ENCODE measurements at regions not wholly inside any gene's neighbourhood (a gene's known extent, or its start where the extent isn't known, plus 50 kb on each side); places are given as distances from the start of the nearest gene placed in this dataset.

GRCh38 chr6:11633741-11634509, 96.4 kb downstream of the TMEM170B start:
- ATAC-seq = no peak
- Mint-ChIP-seq H3K27ac (no peak overlapping the region), H3K4me1 (no peaks in the 10 kb centered on the region), H3K9me3 (no peaks in the 10 kb centered on the region), H3K36me3 (no peaks in the 10 kb centered on the region), H3K27me3 (peaks cover 0 to 10% (median 5%) of the 10 kb centered on the region in 5 donors), H3K4me3 (no peak overlapping the region)
- POLR2A ChIA-PET = no interaction called here
- DNase-seq = no peak

GRCh38 chr6:11634948-11635347, 97.4 kb downstream of the TMEM170B start:
- H3K4me3 Mint-ChIP-seq = no peak overlapping the region
- H3K27me3 Mint-ChIP-seq = peaks cover 0 to 8% (median 3%) of the 10 kb centered on the region in 5 donors
- no peaks in the 10 kb centered on the region for H3K9me3 Mint-ChIP-seq
- no peaks in the 10 kb centered on the region for H3K4me1 Mint-ChIP-seq
- ATAC-seq (no peak), DNase-seq (no peak)
- H3K27ac Mint-ChIP-seq = no peak overlapping the region
- no peaks in the 10 kb centered on the region for H3K36me3 Mint-ChIP-seq
- POLR2A ChIA-PET = no interaction called here

- peaks cover 0 to 2% (median 0%) of the 10 kb centered on the region in 5 donors for H3K27me3 Mint-ChIP-seq
These were observed 98.6 kb downstream of the TMEM170B start for GRCh38 chr6:11636121-11636520.

GRCh38 chr6:11637266-11637665, 99.7 kb downstream of the TMEM170B start:
- H3K4me1 Mint-ChIP-seq = no peaks in the 10 kb centered on the region
- no peak overlapping the region for H3K4me3 Mint-ChIP-seq
- H3K27me3 Mint-ChIP-seq = peaks cover 0 to 2% (median 0%) of the 10 kb centered on the region in 5 donors
- no peaks in the 10 kb centered on the region for H3K9me3 Mint-ChIP-seq
- no peaks in the 10 kb centered on the region for H3K36me3 Mint-ChIP-seq
- POLR2A ChIA-PET = no interaction called here
- ATAC-seq (no peak), DNase-seq (no peak)
- H3K27ac Mint-ChIP-seq = no peak overlapping the region

More at GRCh38 chr6:11636121-11636520, 98.6 kb downstream of the TMEM170B start:
- DNase-seq (no peak), ATAC-seq (no peak)
- Mint-ChIP-seq H3K4me3 (no peak overlapping the region), H3K36me3 (no peaks in the 10 kb centered on the region), H3K4me1 (no peaks in the 10 kb centered on the region), H3K9me3 (no peaks in the 10 kb centered on the region), H3K27ac (no peak overlapping the region)
- POLR2A ChIA-PET = no interaction called here

GRCh38 chr6:11639376-11640235, 102.1 kb downstream of the TMEM170B start:
- DNase-seq = no peak
- no peaks in the 10 kb centered on the region for H3K36me3 Mint-ChIP-seq
- H3K27me3 Mint-ChIP-seq = peaks cover 0 to 2% (median 0%) of the 10 kb centered on the region in 5 donors
- H3K9me3 Mint-ChIP-seq = no peaks in the 10 kb centered on the region
- no peak overlapping the region for H3K4me3 Mint-ChIP-seq
- ATAC-seq = no peak
- H3K27ac Mint-ChIP-seq = no peak overlapping the region
- no peaks in the 10 kb centered on the region for H3K4me1 Mint-ChIP-seq
- POLR2A ChIA-PET = interaction anchor here (0.7 kb wide), 1 partner anchor 466 kb away, joined by 4 read pairs; no protein-coding TSS in a partner anchor

GRCh38 chr6:11640486-11640885, 102.9 kb downstream of the TMEM170B start:
- Mint-ChIP-seq H3K9me3 (no peaks in the 10 kb centered on the region), H3K36me3 (no peaks in the 10 kb centered on the region), H3K27me3 (peaks cover 0 to 2% (median 0%) of the 10 kb centered on the region in 5 donors), H3K4me1 (no peaks in the 10 kb centered on the region), H3K27ac (no peak overlapping the region), H3K4me3 (no peak overlapping the region)
- POLR2A ChIA-PET = no interaction called here
- no peak for ATAC-seq
- DNase-seq = no peak

GRCh38 chr6:11644071-11644470, 106.5 kb downstream of the TMEM170B start:
- POLR2A ChIA-PET = no interaction called here

GRCh38 chr6:11644601-11645000, 107.1 kb downstream of the TMEM170B start:
- H3K27ac Mint-ChIP-seq = no peak overlapping the region
- ATAC-seq (no peak), DNase-seq (no peak)
- no peaks in the 10 kb centered on the region for H3K4me1 Mint-ChIP-seq
- peaks cover 0 to 11% (median 0%) of the 10 kb centered on the region in 9 donors for H3K9me3 Mint-ChIP-seq
- POLR2A ChIA-PET = no interaction called here
- no peak overlapping the region for H3K4me3 Mint-ChIP-seq
- peaks cover 0 to 2% (median 0%) of the 10 kb centered on the region in 5 donors for H3K27me3 Mint-ChIP-seq
- peaks cover 0 to 7% (median 0%) of the 10 kb centered on the region in 3 donors for H3K36me3 Mint-ChIP-seq

More at GRCh38 chr6:11644071-11644470, 106.5 kb downstream of the TMEM170B start:
- Mint-ChIP-seq H3K9me3 (peaks cover 0 to 11% (median 0%) of the 10 kb centered on the region in 9 donors), H3K27me3 (peaks cover 0 to 2% (median 0%) of the 10 kb centered on the region in 5 donors), H3K4me3 (no peak overlapping the region), H3K4me1 (no peaks in the 10 kb centered on the region), H3K27ac (no peak overlapping the region), H3K36me3 (peaks cover 0 to 7% (median 0%) of the 10 kb centered on the region in 3 donors)
- DNase-seq = no peak
- no peak for ATAC-seq

- no peak overlapping the region for H3K27ac Mint-ChIP-seq
- no peak overlapping the region for H3K4me3 Mint-ChIP-seq
- H3K9me3 Mint-ChIP-seq = peaks cover 0 to 11% (median 0%) of the 10 kb centered on the region in 9 donors
- ATAC-seq (no peak), DNase-seq (no peak)
- H3K27me3 Mint-ChIP-seq = peaks cover 0 to 1% (median 0%) of the 10 kb centered on the region in 5 donors
- POLR2A ChIA-PET = no interaction called here
- no peaks in the 10 kb centered on the region for H3K4me1 Mint-ChIP-seq
- H3K36me3 Mint-ChIP-seq = peaks cover 0 to 7% (median 0%) of the 10 kb centered on the region in 3 donors
These were observed 107.5 kb downstream of the TMEM170B start for GRCh38 chr6:11645016-11645415.

GRCh38 chr6:11648436-11648775, 110.9 kb downstream of the TMEM170B start:
- ATAC-seq = no peak

GRCh38 chr6:11648889-11649288, 111.3 kb downstream of the TMEM170B start:
- Mint-ChIP-seq H3K4me3 (no peak overlapping the region), H3K4me1 (peaks cover 0 to 6% (median under 1%) of the 10 kb centered on the region in 4 donors), H3K36me3 (peaks cover 0 to 7% (median 0%) of the 10 kb centered on the region in 3 donors), H3K9me3 (peaks cover 0 to 11% (median 0%) of the 10 kb centered on the region in 9 donors), H3K27me3 (no peaks in the 10 kb centered on the region), H3K27ac (no peak overlapping the region)
- ATAC-seq (no peak), DNase-seq (no peak)
- POLR2A ChIA-PET = no interaction called here

More at GRCh38 chr6:11648436-11648775, 110.9 kb downstream of the TMEM170B start:
- Mint-ChIP-seq H3K27ac (no peak overlapping the region), H3K9me3 (peaks cover 0 to 11% (median 0%) of the 10 kb centered on the region in 9 donors), H3K36me3 (peaks cover 0 to 7% (median 0%) of the 10 kb centered on the region in 3 donors), H3K27me3 (no peaks in the 10 kb centered on the region), H3K4me1 (peaks cover 0 to 6% (median under 1%) of the 10 kb centered on the region in 4 donors), H3K4me3 (no peak overlapping the region)
- POLR2A ChIA-PET = no interaction called here
- DNase-seq = no peak

- no peak overlapping the region for H3K27ac Mint-ChIP-seq
- POLR2A ChIA-PET = no interaction called here
- no peak overlapping the region for H3K4me3 Mint-ChIP-seq
- H3K27me3 Mint-ChIP-seq = no peaks in the 10 kb centered on the region
- ATAC-seq = no peak
- peaks cover 0 to 6% (median under 1%) of the 10 kb centered on the region in 4 donors for H3K4me1 Mint-ChIP-seq
- H3K9me3 Mint-ChIP-seq = peaks cover 0 to 11% (median 0%) of the 10 kb centered on the region in 9 donors
- no peak for DNase-seq
- peaks cover 0 to 7% (median 0%) of the 10 kb centered on the region in 3 donors for H3K36me3 Mint-ChIP-seq
These were observed 112.6 kb downstream of the TMEM170B start for GRCh38 chr6:11650025-11650696.
